ENCODE measurements at regions not wholly inside any gene's neighbourhood (a gene's known extent, or its start where the extent isn't known, plus 50 kb on each side); places are given as distances from the start of the nearest gene placed in this dataset.

DNA sequence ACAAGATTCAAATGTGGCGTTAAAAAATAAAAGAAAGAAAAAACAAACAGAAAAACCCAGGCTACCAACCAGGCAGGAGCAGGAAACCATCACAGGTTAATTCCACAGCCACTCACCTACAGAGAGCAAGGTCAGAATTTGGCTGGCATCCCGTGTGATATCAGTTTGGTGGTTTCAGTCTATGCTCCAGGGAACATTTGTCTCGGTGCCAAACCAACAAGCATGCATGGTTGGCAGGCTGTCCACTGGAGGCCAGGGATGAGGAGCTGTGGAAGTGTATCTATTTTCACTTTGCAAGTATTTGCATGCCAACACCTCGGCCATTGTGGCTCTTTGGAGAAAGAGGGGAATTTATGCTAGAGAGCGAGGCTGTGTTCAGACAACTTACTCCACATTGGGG, 53.1 kb upstream of the PROX1 start:
- TF ChIP-seq, protein P1, sequence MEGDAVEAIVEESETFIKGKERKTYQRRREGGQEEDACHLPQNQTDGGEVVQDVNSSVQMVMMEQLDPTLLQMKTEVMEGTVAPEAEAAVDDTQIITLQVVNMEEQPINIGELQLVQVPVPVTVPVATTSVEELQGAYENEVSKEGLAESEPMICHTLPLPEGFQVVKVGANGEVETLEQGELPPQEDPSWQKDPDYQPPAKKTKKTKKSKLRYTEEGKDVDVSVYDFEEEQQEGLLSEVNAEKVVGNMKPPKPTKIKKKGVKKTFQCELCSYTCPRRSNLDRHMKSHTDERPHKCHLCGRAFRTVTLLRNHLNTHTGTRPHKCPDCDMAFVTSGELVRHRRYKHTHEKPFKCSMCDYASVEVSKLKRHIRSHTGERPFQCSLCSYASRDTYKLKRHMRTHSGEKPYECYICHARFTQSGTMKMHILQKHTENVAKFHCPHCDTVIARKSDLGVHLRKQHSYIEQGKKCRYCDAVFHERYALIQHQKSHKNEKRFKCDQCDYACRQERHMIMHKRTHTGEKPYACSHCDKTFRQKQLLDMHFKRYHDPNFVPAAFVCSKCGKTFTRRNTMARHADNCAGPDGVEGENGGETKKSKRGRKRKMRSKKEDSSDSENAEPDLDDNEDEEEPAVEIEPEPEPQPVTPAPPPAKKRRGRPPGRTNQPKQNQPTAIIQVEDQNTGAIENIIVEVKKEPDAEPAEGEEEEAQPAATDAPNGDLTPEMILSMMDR (conservative IDR thresholded peaks at IDR 0.05; ENCODE audit: low read length) = no peak
- H3K4me3 ChIP-seq (ENCODE audit: low read length) = no peak overlapping the region
- no peak for DNase-seq (ENCODE audit: low read depth)

DNA sequence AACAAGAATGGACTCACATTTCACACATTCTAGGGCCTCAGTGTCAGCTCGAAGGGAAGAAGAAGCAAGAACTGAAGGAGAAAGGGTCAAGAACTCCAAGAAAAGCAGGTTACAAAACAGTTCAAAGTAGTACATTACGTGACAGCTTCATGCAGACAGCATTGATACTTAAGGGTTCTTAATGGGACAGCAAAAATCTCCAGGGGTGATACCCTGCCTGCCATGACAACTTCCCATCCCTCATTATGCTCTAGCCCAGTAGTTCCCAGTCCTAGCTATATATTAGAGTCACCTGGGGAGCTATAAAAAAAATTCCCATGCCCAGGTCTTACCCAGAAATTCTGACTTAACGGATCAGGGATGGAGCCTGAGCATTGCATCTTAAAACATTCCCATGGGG, 51.2 kb upstream of the PROX1 start:
- H3K4me3 ChIP-seq (ENCODE audit: low read length) = no peak overlapping the region
- no peak for DNase-seq (ENCODE audit: low read depth)
- TF ChIP-seq, protein P1 (conservative IDR thresholded peaks at IDR 0.05; ENCODE audit: low read length) = no peak
